Lung microvascular endothelial cell (primary cell): ENCODE measurements at regions not wholly inside any gene's neighbourhood (a gene's known extent, or its start where the extent isn't known, plus 50 kb on each side); places are given as distances from the start of the nearest gene placed in this dataset.

Experiments
- DNase-seq, 2 donors: peaks; one replicate each; pipeline versions ENCODE4 v3.0.0 to v3.0.0-alpha.2; 2010; ENCODE audit warnings: low read depth in 2 of 2

GRCh38 chr5:104297076-104297475, 734.5 kb upstream of the NUDT12 start:
- DNase-seq, result no peak

- no peak for DNase-seq
These were observed 733.4 kb upstream of the NUDT12 start for GRCh38 chr5:104295991-104296390.

GRCh38 chr5:104283136-104283535, 720.5 kb upstream of the NUDT12 start:
- DNase-seq, result no peak

GRCh38 chr5:104273725-104274124, 711.1 kb upstream of the NUDT12 start:
- DNase-seq, result no peak

GRCh38 chr5:104267320-104268015, 704.9 kb upstream of the NUDT12 start:
- no peak for DNase-seq

GRCh38 chr5:104266161-104266560, 703.6 kb upstream of the NUDT12 start:
- DNase-seq, result no peak

- DNase-seq, result no peak
These were observed 703.0 kb upstream of the NUDT12 start for GRCh38 chr5:104265531-104266140.

GRCh38 chr5:104247260-104247659, 684.7 kb upstream of the NUDT12 start:
- DNase-seq, result no peak

GRCh38 chr5:104241046-104241445, 678.5 kb upstream of the NUDT12 start:
- DNase-seq, result no peak

- DNase-seq, result no peak
These were observed 675.0 kb upstream of the NUDT12 start for GRCh38 chr5:104237586-104237985.

- no peak for DNase-seq
These were observed 661.5 kb upstream of the NUDT12 start for GRCh38 chr5:104223885-104224773.

GRCh38 chr5:104218200-104218599, 655.6 kb upstream of the NUDT12 start:
- no peak for DNase-seq

- no peak for DNase-seq
These were observed 650.6 kb upstream of the NUDT12 start for GRCh38 chr5:104213216-104213615.

GRCh38 chr5:104199771-104200170, 637.2 kb upstream of the NUDT12 start:
- no peak for DNase-seq

GRCh38 chr5:104198156-104198555, 635.6 kb upstream of the NUDT12 start:
- no peak for DNase-seq

GRCh38 chr5:104189909-104190308, 627.3 kb upstream of the NUDT12 start:
- DNase-seq, result peak in 1 of 2 donors; percentile 12

GRCh38 chr5:104189031-104189430, 626.4 kb upstream of the NUDT12 start:
- DNase-seq, result no peak

GRCh38 chr5:104187656-104188055, 625.1 kb upstream of the NUDT12 start:
- no peak for DNase-seq

- no peak for DNase-seq
These were observed 623.9 kb upstream of the NUDT12 start for GRCh38 chr5:104186510-104186909.

GRCh38 chr5:104186100-104186499, 623.5 kb upstream of the NUDT12 start:
- DNase-seq, result no peak

GRCh38 chr5:104184264-104184663, 621.7 kb upstream of the NUDT12 start:
- no peak for DNase-seq

- DNase-seq, result peak; percentile 70 to 82
These were observed 616.4 kb upstream of the NUDT12 start for GRCh38 chr5:104178829-104179456.
